NT2/D1 (cell line): ENCODE measurements at regions not wholly inside any gene's neighbourhood (a gene's known extent, or its start where the extent isn't known, plus 50 kb on each side); places are given as distances from the start of the nearest gene placed in this dataset.

Source experiments
- SUZ12 ChIP-seq: IDR thresholded peaks from 2 replicates; pipeline ENCODE4 v1.6.1; 2011; ENCODE audit not compliant: insufficient read length, insufficient read depth; ENCODE audit errors: extremely low read depth
- YY1 ChIP-seq: IDR thresholded peaks from 2 replicates; pipeline ENCODE4 v1.6.1; 2011; ENCODE audit not compliant: insufficient read length, insufficient read depth
- ZNF274 ChIP-seq: IDR thresholded peaks from 2 replicates; pipeline ENCODE4 v1.6.1; 2011; ENCODE audit warnings: mild to moderate bottlenecking, low read depth, low read length

GRCh38 chr2:219713110-219713509 is 85.7 kb downstream of the SLC4A3 start:
- TF ChIP-seq ZNF274 (no peak), SUZ12 (no peak), YY1 (no peak)
